WTC11 (cell line): ENCODE measurements at regions not wholly inside any gene's neighbourhood (a gene's known extent, or its start where the extent isn't known, plus 50 kb on each side); places are given as distances from the start of the nearest gene placed in this dataset.

Experiments used
- ATAC-seq: fragments of 200-7000 bp; cut with Tn5 transposase; 2 replicates; pipeline ENCODE4 v1.10.0; 2021; ENCODE audit warnings: mild to moderate bottlenecking, moderate library complexity
- CTCF ChIA-PET: fragments of 300-600 bp; sonication (Branson Sonifier 250); formaldehyde crosslinking; loops from one replicate; lab custom pipeline; 2021; ENCODE audit warnings: antibody characterized with exemption; lab: Charles Lee
- POLR2A ChIA-PET: fragments of 350-600 bp; sonication (Branson Sonifier 250); formaldehyde crosslinking; loops from one replicate; lab custom pipeline; 2021; ENCODE audit warnings: antibody characterized with exemption; lab: Charles Lee
- DNase-seq: peaks from one replicate; pipeline ENCODE4 v3.0.0; 2021; ENCODE audit warnings: low spot score
- H3K27ac Mint-ChIP-seq: 2 replicates; pipeline ENCODE4 v1.8.0; 2021; ENCODE audit warnings: mixed read lengths
- H3K27me3 Mint-ChIP-seq: 2 replicates; pipeline ENCODE4 v1.8.0; 2021; ENCODE audit warnings: low read depth, mild to moderate bottlenecking, moderate library complexity, mixed read lengths
- H3K36me3 Mint-ChIP-seq: 2 replicates; pipeline ENCODE4 v1.8.0; 2021; ENCODE audit warnings: mixed read lengths
- H3K4me1 Mint-ChIP-seq: 2 replicates; pipeline ENCODE4 v1.8.0; 2022; ENCODE audit warnings: mixed read lengths
- H3K4me3 Mint-ChIP-seq: 2 replicates; pipeline ENCODE4 v1.8.0; 2021; ENCODE audit warnings: mild to moderate bottlenecking, moderate library complexity, mixed read lengths
- H3K9me3 Mint-ChIP-seq: 2 replicates; pipeline ENCODE4 v1.8.0; 2021; ENCODE audit warnings: mixed read lengths
- ATF2 ChIP-seq: sonication (generic); formaldehyde crosslinking; IDR thresholded peaks from 2 replicates; pipeline ENCODE4 v1.8.1; 2022; ENCODE audit warnings: low read depth, missing genetic modification reagents, borderline replicate concordance
- CBFB ChIP-seq: sonication (generic); formaldehyde crosslinking; IDR thresholded peaks from 2 replicates; pipeline ENCODE4 v1.8.1; 2022; ENCODE audit warnings: mild to moderate bottlenecking, low read depth, missing genetic modification reagents
- CREM ChIP-seq: sonication (generic); formaldehyde crosslinking; IDR thresholded peaks from 2 replicates; pipeline ENCODE4 v1.8.1; 2022; ENCODE audit warnings: mild to moderate bottlenecking, missing genetic modification reagents, moderate library complexity
- EMX1 ChIP-seq: fragments of 250-450 bp; sonication (Bioruptor Pico); IDR thresholded peaks from 2 replicates; pipeline ENCODE4 v1.8.0; 2021; ENCODE audit warnings: mild to moderate bottlenecking
- FOXJ3 ChIP-seq: sonication (generic); formaldehyde crosslinking; IDR thresholded peaks from 2 replicates; pipeline ENCODE4 v1.9.0; 2021; ENCODE audit warnings: missing genetic modification reagents, mild to moderate bottlenecking, borderline replicate concordance
- GRHL2 ChIP-seq: fragments of 250-450 bp; sonication (Bioruptor Pico); IDR thresholded peaks from 2 replicates; pipeline ENCODE4 v1.8.0; 2022; ENCODE audit warnings: mild to moderate bottlenecking, moderate library complexity; ENCODE audit not compliant: insufficient replicate concordance, severe bottlenecking
- GTF2I ChIP-seq: fragments of 250-450 bp; sonication (Bioruptor Pico); conservative IDR thresholded peaks from 2 replicates; pipeline ENCODE4 v1.4.0; 2021; ENCODE audit warnings: mild to moderate bottlenecking
- HMGA2 ChIP-seq: fragments of 250-450 bp; sonication (Bioruptor Pico); IDR thresholded peaks from 2 replicates; pipeline ENCODE4 v1.4.0; 2021; ENCODE audit warnings: mild to moderate bottlenecking, moderate library complexity
- JAZF1 ChIP-seq: fragments of 250-450 bp; sonication (Bioruptor Pico); IDR thresholded peaks from 2 replicates; pipeline ENCODE4 v1.9.0; 2021; ENCODE audit warnings: moderate library complexity, mild to moderate bottlenecking, inconsistent platforms
- KAT7 ChIP-seq: sonication (generic); formaldehyde crosslinking; IDR thresholded peaks from 2 replicates; pipeline ENCODE4 v1.8.1; 2023; ENCODE audit warnings: missing genetic modification reagents, mild to moderate bottlenecking, borderline replicate concordance
- NFE2L1 ChIP-seq: sonication (generic); formaldehyde crosslinking; IDR thresholded peaks from 2 replicates; pipeline ENCODE4 v1.8.1; 2023; ENCODE audit warnings: missing genetic modification reagents
- PRDM15 ChIP-seq: sonication (generic); formaldehyde crosslinking; IDR thresholded peaks from 2 replicates; pipeline ENCODE4 v1.8.0; 2022; ENCODE audit warnings: missing genetic modification reagents
- TCF7 ChIP-seq: sonication (generic); formaldehyde crosslinking; IDR thresholded peaks from 2 replicates; pipeline ENCODE4 v1.8.0; 2022; ENCODE audit warnings: mild to moderate bottlenecking, low read depth, missing genetic modification reagents, moderate library complexity
- ZNF532 ChIP-seq: fragments of 250-450 bp; sonication (Bioruptor Pico); IDR thresholded peaks from 2 replicates; pipeline ENCODE4 v1.9.0; 2021; ENCODE audit warnings: mild to moderate bottlenecking, borderline replicate concordance
- ZSCAN18 ChIP-seq: fragments of 250-450 bp; sonication (Bioruptor Pico); IDR thresholded peaks from 2 replicates; pipeline ENCODE4 v2.1.2; 2022; ENCODE audit warnings: mild to moderate bottlenecking, moderate library complexity
- TF ChIP-seq, protein P1 (sequence below): fragments of 200-600 bp; IDR thresholded peaks from 2 replicates; pipeline ENCODE4 v1.8.0; 2022; ENCODE audit warnings: antibody characterized with exemption
- TF ChIP-seq, protein P2 (sequence below): fragments of 250-450 bp; sonication (Bioruptor Pico); IDR thresholded peaks from 2 replicates; pipeline ENCODE4 v1.9.0; 2021; ENCODE audit warnings: moderate library complexity, mild to moderate bottlenecking, inconsistent platforms, borderline replicate concordance
- TF ChIP-seq, protein P3 (sequence below): sonication (generic); formaldehyde crosslinking; IDR thresholded peaks from 2 replicates; pipeline ENCODE4 v1.8.1; 2023; ENCODE audit warnings: mild to moderate bottlenecking, missing genetic modification reagents, moderate library complexity

- TF ChIP-seq PRDM15 (CRISPR knock-in tag): no peak
- TF ChIP-seq CREM (CRISPR knock-in tag): no peak
Observed at GRCh38 chr10:8360365-8360764, 305.9 kb downstream of the GATA3 start (continued).

- H3K27me3 Mint-ChIP-seq: no peaks in the 10 kb centered on the region; the same call in 1 of the 2 replicates
- DNase-seq: no peak
- H3K4me3 Mint-ChIP-seq: no peak overlapping the region
- H3K27ac Mint-ChIP-seq: no peak overlapping the region
- H3K36me3 Mint-ChIP-seq: no peaks in the 10 kb centered on the region
- H3K4me1 Mint-ChIP-seq: no peaks in the 10 kb centered on the region
- POLR2A ChIA-PET: no interaction called here
- H3K9me3 Mint-ChIP-seq: peaks cover 6% of the 10 kb centered on the region
- CTCF ChIA-PET: no interaction called here
- no peak for ATAC-seq
- TF ChIP-seq CBFB (CRISPR knock-in tag) (no peak), NFE2L1 (CRISPR knock-in tag) (no peak), JAZF1 (CRISPR knock-in tag) (no peak), ZNF532 (no peak), GRHL2 (CRISPR knock-in tag) (no peak), FOXJ3 (CRISPR knock-in tag) (no peak), ZSCAN18 (CRISPR knock-in tag) (no peak), KAT7 (CRISPR knock-in tag) (no peak), TCF7 (CRISPR knock-in tag) (no peak), GTF2I (CRISPR knock-in tag) (no peak), HMGA2 (CRISPR knock-in tag) (no peak), EMX1 (CRISPR knock-in tag) (no peak), ATF2 (CRISPR knock-in tag) (no peak)
- TF ChIP-seq, protein P1, sequence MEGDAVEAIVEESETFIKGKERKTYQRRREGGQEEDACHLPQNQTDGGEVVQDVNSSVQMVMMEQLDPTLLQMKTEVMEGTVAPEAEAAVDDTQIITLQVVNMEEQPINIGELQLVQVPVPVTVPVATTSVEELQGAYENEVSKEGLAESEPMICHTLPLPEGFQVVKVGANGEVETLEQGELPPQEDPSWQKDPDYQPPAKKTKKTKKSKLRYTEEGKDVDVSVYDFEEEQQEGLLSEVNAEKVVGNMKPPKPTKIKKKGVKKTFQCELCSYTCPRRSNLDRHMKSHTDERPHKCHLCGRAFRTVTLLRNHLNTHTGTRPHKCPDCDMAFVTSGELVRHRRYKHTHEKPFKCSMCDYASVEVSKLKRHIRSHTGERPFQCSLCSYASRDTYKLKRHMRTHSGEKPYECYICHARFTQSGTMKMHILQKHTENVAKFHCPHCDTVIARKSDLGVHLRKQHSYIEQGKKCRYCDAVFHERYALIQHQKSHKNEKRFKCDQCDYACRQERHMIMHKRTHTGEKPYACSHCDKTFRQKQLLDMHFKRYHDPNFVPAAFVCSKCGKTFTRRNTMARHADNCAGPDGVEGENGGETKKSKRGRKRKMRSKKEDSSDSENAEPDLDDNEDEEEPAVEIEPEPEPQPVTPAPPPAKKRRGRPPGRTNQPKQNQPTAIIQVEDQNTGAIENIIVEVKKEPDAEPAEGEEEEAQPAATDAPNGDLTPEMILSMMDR: no peak
- TF ChIP-seq, protein P2, sequence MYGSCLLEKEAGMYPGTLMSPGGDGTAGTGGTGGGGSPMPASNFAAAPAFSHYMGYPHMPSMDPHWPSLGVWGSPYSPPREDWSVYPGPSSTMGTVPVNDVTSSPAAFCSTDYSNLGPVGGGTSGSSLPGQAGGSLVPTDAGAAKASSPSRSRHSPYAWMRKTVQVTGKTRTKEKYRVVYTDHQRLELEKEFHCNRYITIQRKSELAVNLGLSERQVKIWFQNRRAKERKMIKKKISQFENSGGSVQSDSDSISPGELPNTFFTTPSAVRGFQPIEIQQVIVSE: no peak
- TF ChIP-seq, protein P3, sequence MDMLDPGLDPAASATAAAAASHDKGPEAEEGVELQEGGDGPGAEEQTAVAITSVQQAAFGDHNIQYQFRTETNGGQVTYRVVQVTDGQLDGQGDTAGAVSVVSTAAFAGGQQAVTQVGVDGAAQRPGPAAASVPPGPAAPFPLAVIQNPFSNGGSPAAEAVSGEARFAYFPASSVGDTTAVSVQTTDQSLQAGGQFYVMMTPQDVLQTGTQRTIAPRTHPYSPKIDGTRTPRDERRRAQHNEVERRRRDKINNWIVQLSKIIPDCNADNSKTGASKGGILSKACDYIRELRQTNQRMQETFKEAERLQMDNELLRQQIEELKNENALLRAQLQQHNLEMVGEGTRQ (CRISPR knock-in tag): no peak
Observed at GRCh38 chr10:8360814-8361509, 306.5 kb downstream of the GATA3 start.
